Fibroblast of lung (primary cell): ENCODE measurements at regions not wholly inside any gene's neighbourhood (a gene's known extent, or its start where the extent isn't known, plus 50 kb on each side); places are given as distances from the start of the nearest gene placed in this dataset.

ENCODE experiments used
- CTCF ChIP-seq, 2 donors: IDR thresholded peaks in 1 of 2; conservative IDR thresholded peaks in 1 of 2; 1 replicate in 1 of 2; 2 replicates in 1 of 2; pipeline ENCODE4 v1.5.1; 2011 to 2012; ENCODE audit warnings: low read length in 2 of 2, control low read depth in 1 of 2, inconsistent platforms in 1 of 2, low read depth in 1 of 2, mild to moderate bottlenecking in 1 of 2
- EZH2 ChIP-seq: IDR thresholded peaks from 2 replicates; pipeline ENCODE4 v1.5.1; 2012; ENCODE audit warnings: low read length, control low read depth, mild to moderate bottlenecking; ENCODE audit errors: missing control alignments

DNA sequence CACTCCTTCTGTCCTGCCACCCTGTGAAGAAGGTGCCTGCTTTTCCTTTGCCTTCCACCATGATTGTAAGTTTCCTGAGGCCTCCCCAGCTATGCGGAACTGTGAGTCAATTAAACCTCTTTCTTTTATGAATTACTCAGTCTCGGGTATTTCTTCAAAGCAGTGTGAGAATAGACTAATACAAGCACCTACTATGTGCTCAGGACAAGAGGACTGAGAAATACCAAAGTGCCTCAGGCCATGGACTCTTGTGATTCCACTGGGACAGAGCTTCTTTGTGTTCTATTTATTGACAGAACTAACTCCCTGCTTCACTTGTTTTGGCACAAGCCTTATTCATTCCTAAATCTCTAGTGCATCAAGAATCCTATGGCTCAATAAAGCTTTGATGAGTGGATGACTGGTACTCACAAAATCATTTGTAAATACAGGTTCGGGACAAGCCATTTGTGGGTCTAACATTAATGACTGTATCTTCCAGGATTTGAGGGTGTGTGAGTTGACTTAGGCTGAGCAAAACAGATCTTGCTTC lies 204.2 kb downstream of the PDCD6IP start:
- TF ChIP-seq CTCF (conservative IDR thresholded peaks at IDR 0.05 in 1 of 2, IDR thresholded peaks at IDR 0.05 in 1 of 2; ENCODE audit: low read depth in 1 of 2, low read length in 2 of 2) (no peak), EZH2 (no peak)
